ENCODE measurements at regions not wholly inside any gene's neighbourhood (a gene's known extent, or its start where the extent isn't known, plus 50 kb on each side); places are given as distances from the start of the nearest gene placed in this dataset.

GRCh38 chr14:49187799-49188198 lies 398.4 kb downstream of the RPS29 start:
- Histone ChIP-seq H3K9me3 (ENCODE audit: control insufficient read depth, insufficient read depth, low read depth, low read length) (no peaks in the 10 kb centered on the region), H3K27ac (ENCODE audit: extremely low read depth, low read depth, low read length) (no peak overlapping the region), H3K36me3 (ENCODE audit: control insufficient read depth in 2 of 2, insufficient read depth in 1 of 2, low read length in 2 of 2) (no peaks in the 10 kb centered on the region), H3K4me1 (ENCODE audit: control insufficient read depth, insufficient read depth, low read length) (no peaks in the 10 kb centered on the region), H3K4me3 (ENCODE audit: low read depth, low read length) (no peak overlapping the region)
- CTCF ChIA-PET, result interaction anchor here (0.6 kb wide), 1 partner anchor 823 kb away, joined by 3 read pairs; no protein-coding TSS in a partner anchor
- TF ChIP-seq ZNF707 (tag by site-specific recombination; IDR thresholded peaks at IDR 0.05) (no peak), ZNF529 (tag by site-specific recombination; IDR thresholded peaks at IDR 0.05; ENCODE audit: insufficient replicate concordance) (no peak), ZNF473 (tag by site-specific recombination; IDR thresholded peaks at IDR 0.05) (no peak), ZNF639 (tag by site-specific recombination; IDR thresholded peaks at IDR 0.05) (no peak), ZNF335 (tag by site-specific recombination; conservative IDR thresholded peaks at IDR 0.05) (no peak), ZNF510 (tag by site-specific recombination; IDR thresholded peaks at IDR 0.05; ENCODE audit: insufficient replicate concordance) (no peak)
- POLR2A ChIA-PET, result no interaction called here

GRCh38 chr14:49173765-49174373 lies 412.3 kb downstream of the RPS29 start:
- H3K4me1 ChIP-seq (ENCODE audit: control insufficient read depth, insufficient read depth, low read length), result no peaks in the 10 kb centered on the region
- no peak overlapping the region for H3K4me3 ChIP-seq (ENCODE audit: low read depth, low read length)
- POLR2A ChIA-PET, result no interaction called here
- no peak overlapping the region for H3K27ac ChIP-seq (ENCODE audit: extremely low read depth, low read depth, low read length)
- H3K36me3 ChIP-seq (ENCODE audit: control insufficient read depth in 2 of 2, insufficient read depth in 1 of 2, low read length in 2 of 2), result no peaks in the 10 kb centered on the region
- TF ChIP-seq ZNF26 (tag by site-specific recombination; IDR thresholded peaks at IDR 0.05) (no peak), ZEB2 (tag by site-specific recombination; IDR thresholded peaks at IDR 0.05) (no peak), ZNF654 (tag by site-specific recombination; IDR thresholded peaks at IDR 0.05; ENCODE audit: low read depth) (peak; percentile 80), FEZF1 (tag by site-specific recombination; IDR thresholded peaks at IDR 0.05) (no peak), CTCF (tag by site-specific recombination; IDR thresholded peaks at IDR 0.05) (0 out of 2 replicates have a peak, but pooled peaks have one; percentile 16), ZNF560 (tag by site-specific recombination; IDR thresholded peaks at IDR 0.05; ENCODE audit: borderline replicate concordance) (no peak), KLF1 (tag by site-specific recombination; IDR thresholded peaks at IDR 0.05) (no peak), ZNF433 (tag by site-specific recombination; IDR thresholded peaks at IDR 0.05; ENCODE audit: low read depth) (no peak), KLF9 (tag by site-specific recombination; IDR thresholded peaks at IDR 0.05; ENCODE audit: low read depth) (no peak), ZNF660 (tag by site-specific recombination; IDR thresholded peaks at IDR 0.05) (0 out of 2 replicates have a peak, but pooled peaks have one; percentile 34), ZSCAN5A (tag by site-specific recombination; IDR thresholded peaks at IDR 0.05) (no peak), ZNF704 (tag by site-specific recombination; IDR thresholded peaks at IDR 0.05) (no peak), ZNF624 (tag by site-specific recombination; IDR thresholded peaks at IDR 0.05) (no peak), ZNF37A (tag by site-specific recombination; IDR thresholded peaks at IDR 0.05) (no peak), ZNF391 (tag by site-specific recombination; IDR thresholded peaks at IDR 0.05; ENCODE audit: borderline replicate concordance, low read depth) (no peak), ZNF266 (tag by site-specific recombination; IDR thresholded peaks at IDR 0.05; ENCODE audit: low read depth) (no peak), ZNF335 (tag by site-specific recombination; conservative IDR thresholded peaks at IDR 0.05) (no peak), ZNF350 (tag by site-specific recombination; IDR thresholded peaks at IDR 0.05) (no peak), ZNF24 (tag by site-specific recombination; IDR thresholded peaks at IDR 0.05) (no peak), ZNF76 (tag by site-specific recombination; IDR thresholded peaks at IDR 0.05; ENCODE audit: borderline replicate concordance, low read depth) (no peak), ZSCAN16 (tag by site-specific recombination; IDR thresholded peaks at IDR 0.05) (peak; percentile 80; the same call in 1 of the 2 replicates)
- H3K9me3 ChIP-seq (ENCODE audit: control insufficient read depth, insufficient read depth, low read depth, low read length), result no peaks in the 10 kb centered on the region
- CTCF ChIA-PET, result interaction anchor here (0.6 to 1.2 kb wide), 10 partner anchors 13 to 1494 kb away, joined by 3 to 6 read pairs (median 4); no protein-coding TSS in a partner anchor
